Thoracic aorta (tissue), 2 donors: ENCODE measurements at regions not wholly inside any gene's neighbourhood (a gene's known extent, or its start where the extent isn't known, plus 50 kb on each side); places are given as distances from the start of the nearest gene placed in this dataset.

Experiments used
- ATAC-seq: fragments of 150-250 bp; one replicate; pipeline ENCODE4 v1.8.0; 2017; ENCODE audit warnings: low read depth; ENCODE audit not compliant: insufficient number of reproducible peaks, low FRiP score
- DNase-seq: peaks from one replicate; pipeline ENCODE4 v3.0.0-alpha.2; 2020; ENCODE audit warnings: low spot score
- H3K27ac ChIP-seq, 2 donors: fragments of 200-600 bp; sonication (generic); 1 replicate in 1 of 2; 2 replicates in 1 of 2; pipeline ENCODE4 v1.5.1; 2016; ENCODE audit warnings: mild to moderate bottlenecking in 2 of 2, moderate library complexity in 2 of 2
- H3K27me3 ChIP-seq: fragments of 200-600 bp; sonication (generic); replicated peaks from 2 replicates; pipeline ENCODE4 v1.6.0; 2016; ENCODE audit warnings: mild to moderate bottlenecking; ENCODE audit not compliant: insufficient read depth
- H3K36me3 ChIP-seq: fragments of 200-600 bp; sonication (generic); one replicate; pipeline ENCODE4 v1.5.1; 2016
- H3K4me1 ChIP-seq, 2 donors: fragments of 200-600 bp; sonication (generic); 1 replicate in 1 of 2; 2 replicates in 1 of 2; pipeline versions ENCODE4 v1.5.1 to v1.6.0; 2016; ENCODE audit warnings: low read depth in 2 of 2, mild to moderate bottlenecking in 1 of 2; ENCODE audit not compliant: control insufficient read depth in 1 of 2
- H3K4me3 ChIP-seq: fragments of 200-600 bp; sonication (generic); 2 replicates; pipeline ENCODE4 v1.5.1; 2016; ENCODE audit warnings: mild to moderate bottlenecking
- H3K9me3 ChIP-seq: fragments of 200-600 bp; sonication (generic); 2 replicates; pipeline ENCODE4 v1.5.1; 2016
- CTCF ChIP-seq: fragments of 200-600 bp; sonication (generic); IDR thresholded peaks from one replicate; pipeline ENCODE4 v1.5.1; 2019; ENCODE audit warnings: antibody characterized with exemption

GRCh38 chr11:101362643-101363042 is 221.2 kb downstream of the TRPC6 start:
- ATAC-seq (no peak), DNase-seq (no peak)
- Histone ChIP-seq H3K36me3 (no peaks in the 10 kb centered on the region), H3K4me3 (no peak overlapping the region), H3K27ac (no peak overlapping the region), H3K4me1 (no peaks in the 10 kb centered on the region), H3K9me3 (no peaks in the 10 kb centered on the region), H3K27me3 (no peaks in the 10 kb centered on the region)
- no peak for TF ChIP-seq CTCF

- ATAC-seq (no peak), DNase-seq (no peak)
- no peaks in the 10 kb centered on the region for H3K9me3 ChIP-seq
- H3K27ac ChIP-seq = no peak overlapping the region
- no peaks in the 10 kb centered on the region for H3K4me1 ChIP-seq
- no peaks in the 10 kb centered on the region for H3K27me3 ChIP-seq
- H3K36me3 ChIP-seq = no peaks in the 10 kb centered on the region
- H3K4me3 ChIP-seq = no peak overlapping the region
- TF ChIP-seq CTCF = no peak
Measured at GRCh38 chr11:101357771-101358170, 226.0 kb downstream of the TRPC6 start.

GRCh38 chr11:101354801-101355200 is 225.2 kb upstream of the PGR start:
- Histone ChIP-seq H3K4me3 (no peak overlapping the region), H3K36me3 (no peaks in the 10 kb centered on the region), H3K27me3 (no peaks in the 10 kb centered on the region), H3K4me1 (no peaks in the 10 kb centered on the region), H3K9me3 (no peaks in the 10 kb centered on the region), H3K27ac (no peak overlapping the region)
- no peak for TF ChIP-seq CTCF
- ATAC-seq (no peak), DNase-seq (no peak)

- Histone ChIP-seq H3K4me1 (peaks cover 4% of the 10 kb centered on the region in 2 donors), H3K4me3 (no peak overlapping the region)
- no peak for ATAC-seq
Measured at GRCh38 chr11:101348786-101349185, 219.2 kb upstream of the PGR start.

GRCh38 chr11:101346591-101346990 is 217.0 kb upstream of the PGR start:
- Histone ChIP-seq H3K36me3 (no peaks in the 10 kb centered on the region), H3K27ac (no peak overlapping the region), H3K9me3 (no peaks in the 10 kb centered on the region), H3K27me3 (no peaks in the 10 kb centered on the region), H3K4me1 (peaks cover 4 to 6% of the 10 kb centered on the region in 2 donors), H3K4me3 (no peak overlapping the region)
- no peak for TF ChIP-seq CTCF
- no peak for ATAC-seq
- no peak for DNase-seq

More at GRCh38 chr11:101348786-101349185, 219.2 kb upstream of the PGR start:
- Histone ChIP-seq H3K9me3 (no peaks in the 10 kb centered on the region), H3K27ac (no peak overlapping the region), H3K36me3 (no peaks in the 10 kb centered on the region), H3K27me3 (no peaks in the 10 kb centered on the region)
- DNase-seq = no peak
- no peak for TF ChIP-seq CTCF
